ENCODE measurements at regions not wholly inside any gene's neighbourhood (a gene's known extent, or its start where the extent isn't known, plus 50 kb on each side); places are given as distances from the start of the nearest gene placed in this dataset.

- H3K9me3 Mint-ChIP-seq, result peaks cover 0 to 3% (median 0%) of the 10 kb centered on the region in 7 donors
- no peaks in the 10 kb centered on the region for H3K27me3 ChIP-seq (ENCODE audit: control insufficient read depth in 2 of 2, insufficient read depth in 2 of 2, low read length in 2 of 2)
- H3K4me1 Mint-ChIP-seq, result no peaks in the 10 kb centered on the region
- H3K36me3 ChIP-seq (replicated peaks in 1 of 2; ENCODE audit: control insufficient read depth in 1 of 2, insufficient read depth in 2 of 2, low read length in 2 of 2), result no peaks in the 10 kb centered on the region
- no peak overlapping the region for H3K4me2 ChIP-seq (replicated peaks; ENCODE audit: extremely low read depth, low read length, poor library complexity, severe bottlenecking)
- H3K9me3 ChIP-seq (replicated peaks in 1 of 2; ENCODE audit: control insufficient read depth in 1 of 2, insufficient read depth in 1 of 2, low read length in 2 of 2), result no peaks in the 10 kb centered on the region
- peaks cover 0 to 5% (median 0%) of the 10 kb centered on the region in 3 donors for H3K27me3 Mint-ChIP-seq (ENCODE audit: low read depth in 3 of 3)
- H3K4me3 ChIP-seq (replicated peaks in 1 of 3; ENCODE audit: low read depth in 2 of 3, low read length in 3 of 3), result no peak overlapping the region
- H3K4me1 ChIP-seq (ENCODE audit: control insufficient read depth in 1 of 2, insufficient read depth in 2 of 2, low read length in 2 of 2), result no peaks in the 10 kb centered on the region
- H2AFZ ChIP-seq (ENCODE audit: insufficient read depth, low read depth, low read length, poor library complexity, severe bottlenecking), result no peak overlapping the region
- no peak overlapping the region for H3K4me3 Mint-ChIP-seq
- TF ChIP-seq, protein P1, sequence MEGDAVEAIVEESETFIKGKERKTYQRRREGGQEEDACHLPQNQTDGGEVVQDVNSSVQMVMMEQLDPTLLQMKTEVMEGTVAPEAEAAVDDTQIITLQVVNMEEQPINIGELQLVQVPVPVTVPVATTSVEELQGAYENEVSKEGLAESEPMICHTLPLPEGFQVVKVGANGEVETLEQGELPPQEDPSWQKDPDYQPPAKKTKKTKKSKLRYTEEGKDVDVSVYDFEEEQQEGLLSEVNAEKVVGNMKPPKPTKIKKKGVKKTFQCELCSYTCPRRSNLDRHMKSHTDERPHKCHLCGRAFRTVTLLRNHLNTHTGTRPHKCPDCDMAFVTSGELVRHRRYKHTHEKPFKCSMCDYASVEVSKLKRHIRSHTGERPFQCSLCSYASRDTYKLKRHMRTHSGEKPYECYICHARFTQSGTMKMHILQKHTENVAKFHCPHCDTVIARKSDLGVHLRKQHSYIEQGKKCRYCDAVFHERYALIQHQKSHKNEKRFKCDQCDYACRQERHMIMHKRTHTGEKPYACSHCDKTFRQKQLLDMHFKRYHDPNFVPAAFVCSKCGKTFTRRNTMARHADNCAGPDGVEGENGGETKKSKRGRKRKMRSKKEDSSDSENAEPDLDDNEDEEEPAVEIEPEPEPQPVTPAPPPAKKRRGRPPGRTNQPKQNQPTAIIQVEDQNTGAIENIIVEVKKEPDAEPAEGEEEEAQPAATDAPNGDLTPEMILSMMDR (IDR thresholded peaks at IDR 0.05), result no peak
- no CpG with 5 or more reads among the region's 4 CpGs for WGBS (ENCODE audit: insufficient coverage)
- H3K79me2 ChIP-seq (ENCODE audit: insufficient read depth, low read length), result no peaks in the 10 kb centered on the region
- no peak overlapping the region for H3K9ac ChIP-seq (ENCODE audit: insufficient read depth, low read length, poor library complexity, severe bottlenecking)
- H3K27ac Mint-ChIP-seq, result no peak overlapping the region
- no peak overlapping the region for H3K27ac ChIP-seq (ENCODE audit: low read depth in 1 of 2, low read length in 2 of 2)
- no peaks in the 10 kb centered on the region for H3K36me3 Mint-ChIP-seq
- H4K20me1 ChIP-seq (ENCODE audit: insufficient read depth, low read length), result no peaks in the 10 kb centered on the region
- intact Hi-C loops (cut with micrococcal nuclease), result no loop called here
- DNase-seq, result no peak
Measured at GRCh38 chr1:213652109-213652508, 335.7 kb upstream of the PROX1 start.

GRCh38 chr1:213656039-213656438 lies 331.7 kb upstream of the PROX1 start:
- intact Hi-C loops (cut with micrococcal nuclease), result no loop called here
- no peak for DNase-seq
- no peaks in the 10 kb centered on the region for H4K20me1 ChIP-seq (ENCODE audit: insufficient read depth, low read length)
- H3K4me3 ChIP-seq (replicated peaks in 1 of 3; ENCODE audit: low read depth in 2 of 3, low read length in 3 of 3), result no peak overlapping the region
- no peak overlapping the region for H3K27ac ChIP-seq (ENCODE audit: low read depth in 1 of 2, low read length in 2 of 2)
- no peaks in the 10 kb centered on the region for H3K79me2 ChIP-seq (ENCODE audit: insufficient read depth, low read length)
- Mint-ChIP-seq H3K36me3 (no peaks in the 10 kb centered on the region), H3K9me3 (no peaks in the 10 kb centered on the region), H3K4me3 (no peak overlapping the region), H3K27ac (no peak overlapping the region), H3K27me3 (ENCODE audit: low read depth in 3 of 3) (peaks cover 0 to 3% (median 0%) of the 10 kb centered on the region in 3 donors), H3K4me1 (no peaks in the 10 kb centered on the region)
- no peak overlapping the region for H3K4me2 ChIP-seq (replicated peaks; ENCODE audit: extremely low read depth, low read length, poor library complexity, severe bottlenecking)
- no peak overlapping the region for H2AFZ ChIP-seq (ENCODE audit: insufficient read depth, low read depth, low read length, poor library complexity, severe bottlenecking)
- no peaks in the 10 kb centered on the region for H3K9me3 ChIP-seq (replicated peaks in 1 of 2; ENCODE audit: control insufficient read depth in 1 of 2, insufficient read depth in 1 of 2, low read length in 2 of 2)
- H3K36me3 ChIP-seq (replicated peaks in 1 of 2; ENCODE audit: control insufficient read depth in 1 of 2, insufficient read depth in 2 of 2, low read length in 2 of 2), result no peaks in the 10 kb centered on the region
- no peaks in the 10 kb centered on the region for H3K27me3 ChIP-seq (ENCODE audit: control insufficient read depth in 2 of 2, insufficient read depth in 2 of 2, low read length in 2 of 2)
- no peak overlapping the region for H3K9ac ChIP-seq (ENCODE audit: insufficient read depth, low read length, poor library complexity, severe bottlenecking)
- TF ChIP-seq, protein P1 (IDR thresholded peaks at IDR 0.05), result no peak
- no peaks in the 10 kb centered on the region for H3K4me1 ChIP-seq (ENCODE audit: control insufficient read depth in 1 of 2, insufficient read depth in 2 of 2, low read length in 2 of 2)
- WGBS (ENCODE audit: insufficient coverage), result no CpG with 5 or more reads among the region's 3 CpGs
